ENCODE measurements at regions not wholly inside any gene's neighbourhood (a gene's known extent, or its start where the extent isn't known, plus 50 kb on each side); places are given as distances from the start of the nearest gene placed in this dataset.

DNA sequence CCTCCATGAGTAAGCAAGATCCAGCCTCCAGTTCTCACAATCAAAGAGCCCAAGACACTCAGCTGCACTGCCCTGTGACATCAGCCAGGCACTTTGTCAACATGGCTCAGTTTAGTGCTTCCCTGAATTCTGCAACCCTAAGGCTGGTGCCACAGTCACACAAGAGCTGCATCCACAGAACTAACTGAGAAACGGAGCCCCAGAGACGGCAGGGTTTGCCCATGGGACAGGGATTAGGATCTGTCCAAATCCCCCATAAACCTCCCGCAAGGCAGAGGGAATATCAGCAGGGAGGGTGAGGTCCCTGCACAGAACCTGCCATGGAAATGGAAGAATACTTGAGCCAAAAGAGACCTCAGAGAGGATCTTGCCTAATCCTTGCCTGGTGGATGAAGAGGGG lies 70.4 kb upstream of the UQCRFS1 start:
- Histone ChIP-seq H3K9me3 (ENCODE audit: control insufficient read depth, insufficient read depth, low read depth, low read length) (no peaks in the 10 kb centered on the region), H3K36me3 (ENCODE audit: control insufficient read depth, insufficient read depth, low read length) (no peaks in the 10 kb centered on the region), H3K4me3 (ENCODE audit: low read depth in 2 of 2, low read length in 2 of 2) (no peak overlapping the region), H3K27ac (ENCODE audit: low read length) (no peak overlapping the region), H3K27me3 (ENCODE audit: control insufficient read depth, insufficient read depth, low read length) (peaks cover 20% of the 10 kb centered on the region), H3K4me1 (ENCODE audit: control insufficient read depth, insufficient read depth, low read length) (no peaks in the 10 kb centered on the region)
- BruUV-seq (replicated peaks) = no TSS peak
- intact Hi-C loops (cut with micrococcal nuclease; ENCODE audit: unreplicated experiment) = no loop called here
- in situ Hi-C loops (cut with HindIII; ENCODE audit: low pct_unique_long_range_greater_than_20kb, low sequenced_read_pairs) = no loop called here
- POLR2A ChIA-PET = no interaction called here
- TF ChIP-seq, protein P1, sequence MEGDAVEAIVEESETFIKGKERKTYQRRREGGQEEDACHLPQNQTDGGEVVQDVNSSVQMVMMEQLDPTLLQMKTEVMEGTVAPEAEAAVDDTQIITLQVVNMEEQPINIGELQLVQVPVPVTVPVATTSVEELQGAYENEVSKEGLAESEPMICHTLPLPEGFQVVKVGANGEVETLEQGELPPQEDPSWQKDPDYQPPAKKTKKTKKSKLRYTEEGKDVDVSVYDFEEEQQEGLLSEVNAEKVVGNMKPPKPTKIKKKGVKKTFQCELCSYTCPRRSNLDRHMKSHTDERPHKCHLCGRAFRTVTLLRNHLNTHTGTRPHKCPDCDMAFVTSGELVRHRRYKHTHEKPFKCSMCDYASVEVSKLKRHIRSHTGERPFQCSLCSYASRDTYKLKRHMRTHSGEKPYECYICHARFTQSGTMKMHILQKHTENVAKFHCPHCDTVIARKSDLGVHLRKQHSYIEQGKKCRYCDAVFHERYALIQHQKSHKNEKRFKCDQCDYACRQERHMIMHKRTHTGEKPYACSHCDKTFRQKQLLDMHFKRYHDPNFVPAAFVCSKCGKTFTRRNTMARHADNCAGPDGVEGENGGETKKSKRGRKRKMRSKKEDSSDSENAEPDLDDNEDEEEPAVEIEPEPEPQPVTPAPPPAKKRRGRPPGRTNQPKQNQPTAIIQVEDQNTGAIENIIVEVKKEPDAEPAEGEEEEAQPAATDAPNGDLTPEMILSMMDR (IDR thresholded peaks at IDR 0.05) = no peak
- TF ChIP-seq SIN3A (IDR thresholded peaks at IDR 0.05; ENCODE audit: borderline replicate concordance, insufficient read depth, low read depth, low read length) (no peak), TCF7L2 (IDR thresholded peaks at IDR 0.05; ENCODE audit: low read depth, low read length) (no peak), REST (IDR thresholded peaks at IDR 0.05; ENCODE audit: insufficient read depth in 1 of 2, low read depth in 2 of 2, low read length in 1 of 2) (no peak), POLR2AphosphoS5 (IDR thresholded peaks at IDR 0.05; ENCODE audit: low read depth, low read length) (no peak)
- CTCF ChIA-PET = no interaction called here
- ATAC-seq = no peak
- DNase-seq (ENCODE audit: low read depth, low spot score) = no peak

GRCh38 chr19:29285187-29285687 lies 72.3 kb upstream of the UQCRFS1 start:
- Histone ChIP-seq H3K4me3 (ENCODE audit: low read depth in 2 of 2, low read length in 2 of 2) (no peak overlapping the region), H3K4me1 (ENCODE audit: control insufficient read depth, insufficient read depth, low read length) (no peaks in the 10 kb centered on the region), H3K27me3 (ENCODE audit: control insufficient read depth, insufficient read depth, low read length) (peaks cover 16% of the 10 kb centered on the region), H3K36me3 (ENCODE audit: control insufficient read depth, insufficient read depth, low read length) (no peaks in the 10 kb centered on the region), H3K9me3 (ENCODE audit: control insufficient read depth, insufficient read depth, low read depth, low read length) (no peaks in the 10 kb centered on the region), H3K27ac (ENCODE audit: low read length) (no peak overlapping the region)
- in situ Hi-C loops (cut with HindIII; ENCODE audit: low pct_unique_long_range_greater_than_20kb, low sequenced_read_pairs) (no loop called here), intact Hi-C loops (cut with micrococcal nuclease; ENCODE audit: unreplicated experiment) (no loop called here)
- no TSS peak for BruUV-seq (replicated peaks)
- TF ChIP-seq SIN3A (IDR thresholded peaks at IDR 0.05; ENCODE audit: borderline replicate concordance, insufficient read depth, low read depth, low read length) (no peak), TCF7L2 (IDR thresholded peaks at IDR 0.05; ENCODE audit: low read depth, low read length) (no peak), POLR2AphosphoS5 (IDR thresholded peaks at IDR 0.05; ENCODE audit: low read depth, low read length) (no peak), REST (IDR thresholded peaks at IDR 0.05; ENCODE audit: insufficient read depth in 1 of 2, low read depth in 2 of 2, low read length in 1 of 2) (no peak)
- TF ChIP-seq, protein P1 (IDR thresholded peaks at IDR 0.05) = no peak
- CTCF ChIA-PET = no interaction called here
- no peak for DNase-seq (ENCODE audit: low read depth, low spot score)
- POLR2A ChIA-PET = no interaction called here
- ATAC-seq = no peak
